ENCODE measurements at regions not wholly inside any gene's neighbourhood (a gene's known extent, or its start where the extent isn't known, plus 50 kb on each side); places are given as distances from the start of the nearest gene placed in this dataset.

GRCh38 chr2:8098476-8099266 lies 583.2 kb upstream of the ID2 start:
- no peaks in the 10 kb centered on the region for H3K4me1 ChIP-seq (ENCODE audit: low read depth)
- H3K27ac ChIP-seq = no peak overlapping the region
- no peaks in the 10 kb centered on the region for H3K27me3 ChIP-seq
- H3K36me3 ChIP-seq = no peaks in the 10 kb centered on the region
- no peak for TF ChIP-seq CTCF (IDR thresholded peaks at IDR 0.05; ENCODE audit: low read depth, low read length)
- no peaks in the 10 kb centered on the region for H3K9me3 ChIP-seq (ENCODE audit: low read depth)
- H3K4me3 ChIP-seq = no peak overlapping the region
- no peak for DNase-seq (ENCODE audit: low read depth in 1 of 2, low spot score in 1 of 2)

GRCh38 chr2:8099267-8099582 lies 582.6 kb upstream of the ID2 start:
- Histone ChIP-seq H3K4me1 (ENCODE audit: low read depth) (no peaks in the 10 kb centered on the region), H3K27ac (no peak overlapping the region), H3K9me3 (ENCODE audit: low read depth) (no peaks in the 10 kb centered on the region), H3K27me3 (no peaks in the 10 kb centered on the region), H3K4me3 (no peak overlapping the region), H3K36me3 (no peaks in the 10 kb centered on the region)
- DNase-seq (ENCODE audit: low read depth in 1 of 2, low spot score in 1 of 2) = no peak
- TF ChIP-seq CTCF (IDR thresholded peaks at IDR 0.05; ENCODE audit: low read depth, low read length) = no peak

- no peak overlapping the region for H3K4me3 ChIP-seq
Observed at GRCh38 chr2:8101614-8102277, 580.1 kb upstream of the ID2 start.

GRCh38 chr2:8102470-8102869 lies 579.4 kb upstream of the ID2 start:
- TF ChIP-seq CTCF (IDR thresholded peaks at IDR 0.05; ENCODE audit: low read depth, low read length) = no peak
- H3K27me3 ChIP-seq = no peaks in the 10 kb centered on the region
- no peaks in the 10 kb centered on the region for H3K4me1 ChIP-seq (ENCODE audit: low read depth)
- no peak overlapping the region for H3K4me3 ChIP-seq
- no peaks in the 10 kb centered on the region for H3K36me3 ChIP-seq
- H3K27ac ChIP-seq = no peak overlapping the region
- no peaks in the 10 kb centered on the region for H3K9me3 ChIP-seq (ENCODE audit: low read depth)
- DNase-seq (ENCODE audit: low read depth in 1 of 2, low spot score in 1 of 2) = no peak

More at GRCh38 chr2:8101614-8102277, 580.1 kb upstream of the ID2 start:
- Histone ChIP-seq H3K36me3 (no peaks in the 10 kb centered on the region), H3K4me1 (ENCODE audit: low read depth) (no peaks in the 10 kb centered on the region), H3K27me3 (no peaks in the 10 kb centered on the region), H3K9me3 (ENCODE audit: low read depth) (no peaks in the 10 kb centered on the region), H3K27ac (no peak overlapping the region)
- DNase-seq (ENCODE audit: low read depth in 1 of 2, low spot score in 1 of 2) = no peak
- TF ChIP-seq CTCF (IDR thresholded peaks at IDR 0.05; ENCODE audit: low read depth, low read length) = no peak

- Histone ChIP-seq H3K27me3 (no peaks in the 10 kb centered on the region), H3K27ac (no peak overlapping the region), H3K4me3 (no peak overlapping the region), H3K9me3 (ENCODE audit: low read depth) (no peaks in the 10 kb centered on the region), H3K36me3 (no peaks in the 10 kb centered on the region), H3K4me1 (ENCODE audit: low read depth) (no peaks in the 10 kb centered on the region)
- no peak for DNase-seq (ENCODE audit: low read depth in 1 of 2, low spot score in 1 of 2)
- TF ChIP-seq CTCF (IDR thresholded peaks at IDR 0.05; ENCODE audit: low read depth, low read length) = no peak
Observed at GRCh38 chr2:8103085-8103708, 578.7 kb upstream of the ID2 start.
